Sigmoid colon (tissue), 6 donors: ENCODE measurements at regions not wholly inside any gene's neighbourhood (a gene's known extent, or its start where the extent isn't known, plus 50 kb on each side); places are given as distances from the start of the nearest gene placed in this dataset.

Experiments
- DNase-seq: peaks from one replicate; pipeline ENCODE4 v3.0.0-alpha.2; 2019
- H3K27ac ChIP-seq, 4 donors: fragments of 200-600 bp; sonication (generic); one replicate each; pipeline ENCODE4 v1.5.1; 2016 to 2019; ENCODE audit warnings: mild to moderate bottlenecking in 1 of 4
- H3K27me3 ChIP-seq, 3 donors: fragments of 200-600 bp; sonication (generic); one replicate each; pipeline ENCODE4 v1.5.1; 2019; ENCODE audit warnings: mild to moderate bottlenecking in 1 of 3
- H3K36me3 ChIP-seq, 4 donors: fragments of 200-600 bp; sonication (generic); one replicate each; pipeline ENCODE4 v1.5.1; 2016 to 2019
- H3K4me1 ChIP-seq, 4 donors: fragments of 200-600 bp; sonication (generic); one replicate each; pipeline ENCODE4 v1.5.1; 2017 to 2019
- H3K4me3 ChIP-seq, 4 donors: fragments of 200-600 bp; sonication (generic); one replicate each; pipeline ENCODE4 v1.5.1; 2017 to 2019; ENCODE audit warnings: mild to moderate bottlenecking in 2 of 4, moderate library complexity in 1 of 4
- H3K9me3 ChIP-seq, 4 donors: fragments of 200-600 bp in 3 of 4; sonication (generic) in 3 of 4; one replicate each; pipeline versions ENCODE4 v1.5.1 to v1.6.1; 2013 to 2019
- EP300 ChIP-seq, 4 donors: sonication (generic); formaldehyde crosslinking; IDR thresholded peaks; one replicate each; pipeline ENCODE4 v1.6.1; 2017; ENCODE audit warnings: antibody characterized with exemption in 4 of 4
- POLR2A ChIP-seq, 2 donors: fragments of 450-650 bp; IDR thresholded peaks; one replicate each; pipeline ENCODE4 v1.6.1; 2016; ENCODE audit warnings: antibody characterized with exemption in 2 of 2, mild to moderate bottlenecking in 2 of 2, moderate library complexity in 2 of 2
- POLR2AphosphoS5 ChIP-seq, 4 donors: sonication (generic); formaldehyde crosslinking; IDR thresholded peaks; one replicate each; pipeline ENCODE4 v1.6.1; 2017; ENCODE audit warnings: antibody characterized with exemption in 4 of 4
- WGBS, 2 donors: extraction: QIAGEN DNeasy Blood & Tissue Kit; methylation state at CpG; one replicate each; pipeline ENCODE4 v1.1.7; 2013; 5-methylcytosine and 5-hydroxymethylcytosine counted together
- intact Hi-C: fragments of 100-400 bp; cut with DNase I; formaldehyde crosslinking; loops from one replicate; pipeline ENCODE4 v1.15.1; 2023
- TF ChIP-seq, protein P1 (sequence below), 4 experiments: fragments of 450-650 bp in 3 of 4; fragments of 200-600 bp in 1 of 4; IDR thresholded peaks; one replicate each; pipeline ENCODE4 v1.5.1; 2016 to 2019; ENCODE audit warnings: antibody characterized with exemption in 4 of 4, mild to moderate bottlenecking in 3 of 4, moderate library complexity in 2 of 4
- donor health status: healthy with polysubstance abuse.
- donor health status: healthy.

DNA sequence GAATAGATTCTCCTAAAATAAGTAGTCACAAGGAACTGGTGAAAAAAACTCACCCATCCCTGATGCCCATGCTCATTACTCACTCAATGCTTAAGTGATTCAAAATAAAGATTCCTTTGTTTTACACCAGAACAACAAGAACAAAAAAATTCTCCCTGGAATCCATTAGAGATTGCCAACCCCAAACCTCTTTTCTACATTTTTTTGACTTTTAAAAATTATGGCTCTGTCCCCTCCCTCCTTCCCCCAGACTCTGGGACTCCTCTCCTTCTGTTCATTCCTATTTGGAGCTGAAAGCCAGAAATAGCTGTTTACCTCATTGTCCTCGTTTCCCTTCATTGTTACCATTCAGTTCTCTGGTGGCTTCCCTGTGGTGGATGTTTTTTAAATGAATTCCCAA is 63.2 kb upstream of the FHIP2A start:
- Histone ChIP-seq H3K27me3 (no peaks in the 10 kb centered on the region), H3K4me1 (peaks cover 0 to 15% (median 5%) of the 10 kb centered on the region in 4 donors), H3K27ac (peak overlapping the region in 1 of 4 donors; percentile 15), H3K36me3 (no peaks in the 10 kb centered on the region), H3K4me3 (no peak overlapping the region), H3K9me3 (no peaks in the 10 kb centered on the region)
- intact Hi-C loops = no loop called here
- DNase-seq = no peak
- 71 to 86% methylated on average over 1 of the region's 1 CpG for WGBS, 2 donors
- TF ChIP-seq POLR2AphosphoS5 (IDR thresholded peaks at IDR 0.05) = no peak
- no peak for TF ChIP-seq POLR2A (IDR thresholded peaks at IDR 0.05)
- TF ChIP-seq EP300 (IDR thresholded peaks at IDR 0.05) = no peak
- TF ChIP-seq, protein P1, sequence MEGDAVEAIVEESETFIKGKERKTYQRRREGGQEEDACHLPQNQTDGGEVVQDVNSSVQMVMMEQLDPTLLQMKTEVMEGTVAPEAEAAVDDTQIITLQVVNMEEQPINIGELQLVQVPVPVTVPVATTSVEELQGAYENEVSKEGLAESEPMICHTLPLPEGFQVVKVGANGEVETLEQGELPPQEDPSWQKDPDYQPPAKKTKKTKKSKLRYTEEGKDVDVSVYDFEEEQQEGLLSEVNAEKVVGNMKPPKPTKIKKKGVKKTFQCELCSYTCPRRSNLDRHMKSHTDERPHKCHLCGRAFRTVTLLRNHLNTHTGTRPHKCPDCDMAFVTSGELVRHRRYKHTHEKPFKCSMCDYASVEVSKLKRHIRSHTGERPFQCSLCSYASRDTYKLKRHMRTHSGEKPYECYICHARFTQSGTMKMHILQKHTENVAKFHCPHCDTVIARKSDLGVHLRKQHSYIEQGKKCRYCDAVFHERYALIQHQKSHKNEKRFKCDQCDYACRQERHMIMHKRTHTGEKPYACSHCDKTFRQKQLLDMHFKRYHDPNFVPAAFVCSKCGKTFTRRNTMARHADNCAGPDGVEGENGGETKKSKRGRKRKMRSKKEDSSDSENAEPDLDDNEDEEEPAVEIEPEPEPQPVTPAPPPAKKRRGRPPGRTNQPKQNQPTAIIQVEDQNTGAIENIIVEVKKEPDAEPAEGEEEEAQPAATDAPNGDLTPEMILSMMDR (IDR thresholded peaks at IDR 0.05) = no peak

DNA sequence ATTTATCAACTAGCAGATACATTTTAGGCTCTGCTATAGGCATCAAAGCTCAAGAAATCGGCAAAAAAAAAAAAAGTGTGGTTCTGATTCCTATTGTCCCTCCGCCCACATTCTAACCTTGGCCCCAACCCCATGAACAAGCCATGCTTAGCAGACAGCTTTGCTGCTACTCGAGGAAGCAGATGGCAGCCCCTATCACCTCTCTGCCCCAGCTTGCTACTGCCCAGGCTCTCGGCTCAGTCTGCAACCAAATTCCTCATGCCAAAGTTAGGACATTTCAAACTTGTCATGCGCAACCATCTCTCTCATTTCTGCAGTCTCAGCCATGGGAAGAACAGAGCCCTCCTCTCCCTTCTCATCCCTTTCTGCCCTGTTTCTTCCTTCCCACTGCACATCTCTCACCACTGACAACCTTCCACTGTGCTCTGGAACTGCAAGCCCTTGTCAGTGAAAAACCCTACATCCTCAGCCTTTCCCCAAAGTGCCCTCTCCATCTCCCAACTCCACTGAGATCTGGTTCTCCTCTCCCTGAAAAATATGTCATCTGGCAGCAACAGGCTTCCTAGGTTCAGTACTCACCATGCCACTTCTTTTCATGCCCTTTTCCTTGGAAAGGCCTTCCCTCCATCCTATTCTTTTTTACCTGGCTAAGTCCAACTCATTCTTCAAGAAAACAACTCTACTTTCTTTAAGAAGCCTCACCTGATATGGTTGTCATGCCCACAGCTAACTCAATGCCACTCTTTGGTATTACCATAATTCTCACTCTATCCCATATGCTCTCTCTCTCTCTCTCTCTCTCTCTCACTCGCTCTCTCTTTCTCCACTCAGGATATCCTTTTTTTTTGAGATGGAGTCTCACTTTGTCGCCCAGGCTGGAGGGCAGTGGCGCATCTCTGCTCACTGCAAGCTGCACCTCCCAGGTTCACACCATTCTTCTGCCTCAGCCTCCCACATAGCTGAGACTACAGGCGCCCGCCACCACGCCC is 60.1 kb upstream of the FHIP2A start:
- no peaks in the 10 kb centered on the region for H3K9me3 ChIP-seq
- H3K27me3 ChIP-seq = peaks cover 0 to 25% (median 11%) of the 10 kb centered on the region in 3 donors
- no peaks in the 10 kb centered on the region for H3K4me1 ChIP-seq
- no peak for DNase-seq
- H3K27ac ChIP-seq = no peak overlapping the region
- WGBS, 2 donors = 92 to 93% methylated on average over 11 of the region's 11 CpGs
- H3K36me3 ChIP-seq = no peaks in the 10 kb centered on the region
- no peak overlapping the region for H3K4me3 ChIP-seq
- TF ChIP-seq POLR2A (IDR thresholded peaks at IDR 0.05) (no peak), EP300 (IDR thresholded peaks at IDR 0.05) (no peak), POLR2AphosphoS5 (IDR thresholded peaks at IDR 0.05) (no peak)
- TF ChIP-seq, protein P1 (IDR thresholded peaks at IDR 0.05) = no peak
- intact Hi-C loops = no loop called here

DNA sequence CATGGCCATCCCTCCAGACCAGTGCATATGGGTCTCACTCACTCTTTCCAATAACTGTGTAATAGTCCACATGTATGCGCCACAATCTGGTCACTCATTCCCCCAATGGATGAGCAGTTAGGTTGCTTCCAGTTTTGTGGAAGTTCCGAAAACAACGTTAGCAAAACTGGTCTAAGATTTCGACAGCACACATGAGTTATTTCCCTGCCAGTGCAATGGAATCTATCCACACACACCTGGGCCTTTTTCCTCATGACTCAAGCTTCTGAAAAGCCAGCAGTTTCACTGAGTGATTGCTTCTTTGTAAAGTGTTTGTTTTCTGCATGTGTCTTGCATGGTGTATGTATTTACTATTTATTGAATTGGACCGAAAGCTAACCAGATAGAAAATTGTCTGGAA is 58.8 kb upstream of the FHIP2A start:
- Histone ChIP-seq H3K27me3 (peaks cover 3 to 38% (median 20%) of the 10 kb centered on the region in 3 donors), H3K4me1 (peaks cover 0 to 10% (median 9%) of the 10 kb centered on the region in 4 donors), H3K4me3 (no peak overlapping the region), H3K27ac (no peak overlapping the region), H3K36me3 (no peaks in the 10 kb centered on the region), H3K9me3 (no peaks in the 10 kb centered on the region)
- DNase-seq = no peak
- TF ChIP-seq EP300 (IDR thresholded peaks at IDR 0.05) = no peak
- TF ChIP-seq, protein P1 (IDR thresholded peaks at IDR 0.05) = no peak
- no peak for TF ChIP-seq POLR2A (IDR thresholded peaks at IDR 0.05)
- no peak for TF ChIP-seq POLR2AphosphoS5 (IDR thresholded peaks at IDR 0.05)
- WGBS, 2 donors = 88 to 93% methylated on average over 5 of the region's 5 CpGs
- intact Hi-C loops = no loop called here

DNA sequence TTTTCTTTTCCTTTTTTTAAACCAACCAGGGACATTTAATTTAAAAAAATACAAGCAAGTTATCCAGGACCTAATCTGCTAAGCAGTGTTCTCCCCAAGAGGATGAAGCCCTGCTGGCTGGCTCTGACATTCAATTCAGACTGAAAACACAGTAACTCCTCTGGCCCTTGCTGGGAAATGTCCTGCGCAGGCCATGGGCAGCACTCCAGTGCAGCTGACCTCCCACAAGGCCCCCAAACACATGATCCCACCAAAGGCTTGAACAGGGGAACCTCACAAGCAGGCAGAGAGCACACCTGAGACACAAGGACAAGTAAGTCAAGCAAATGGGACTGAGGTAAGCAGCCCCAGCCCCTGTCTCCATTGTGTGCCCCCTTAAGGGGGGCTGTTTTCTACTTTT is 56.9 kb upstream of the FHIP2A start:
- Histone ChIP-seq H3K27me3 (peaks cover 5 to 46% (median 22%) of the 10 kb centered on the region in 3 donors), H3K36me3 (no peaks in the 10 kb centered on the region), H3K4me1 (peaks cover 0 to 15% (median 13%) of the 10 kb centered on the region in 4 donors), H3K4me3 (no peak overlapping the region), H3K9me3 (no peaks in the 10 kb centered on the region), H3K27ac (no peak overlapping the region)
- DNase-seq = no peak
- 0 to 75% methylated on average over 1 of the region's 1 CpG for WGBS, 2 donors
- intact Hi-C loops = no loop called here
- TF ChIP-seq, protein P1 (IDR thresholded peaks at IDR 0.05) = no peak
- TF ChIP-seq EP300 (IDR thresholded peaks at IDR 0.05) (no peak), POLR2A (IDR thresholded peaks at IDR 0.05) (no peak), POLR2AphosphoS5 (IDR thresholded peaks at IDR 0.05) (no peak)
